ENCODE measurements at regions not wholly inside any gene's neighbourhood (a gene's known extent, or its start where the extent isn't known, plus 50 kb on each side); places are given as distances from the start of the nearest gene placed in this dataset.

DNA sequence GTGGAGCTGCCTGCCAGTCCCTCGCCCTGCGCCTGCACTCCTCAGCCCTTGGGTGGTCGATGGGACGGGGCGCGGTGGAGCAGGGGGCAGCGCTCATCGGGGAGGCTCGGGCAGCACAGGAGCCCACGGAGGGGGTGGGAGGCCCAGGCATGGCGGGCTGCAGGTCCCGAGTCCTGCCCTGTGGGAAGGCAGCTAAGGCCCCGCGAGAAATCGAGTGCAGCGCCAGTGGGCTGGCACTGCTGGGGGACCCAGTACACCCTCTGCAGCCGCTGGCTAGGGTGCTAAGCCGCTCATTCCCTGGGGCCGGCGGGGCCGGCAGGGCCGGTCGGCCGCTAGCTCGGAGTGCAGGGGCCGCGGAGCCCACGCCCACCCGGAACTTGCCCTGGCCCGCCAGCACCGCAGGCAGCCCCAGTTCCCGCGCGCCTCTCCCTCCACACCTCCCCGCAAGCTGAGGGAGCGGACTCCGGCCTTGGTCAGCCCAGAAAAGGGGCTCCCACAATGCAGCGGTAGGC, 565.9 kb upstream of the NRG3 start:
- H3K9me3 ChIP-seq (replicated peaks; ENCODE audit: control insufficient read depth, insufficient read depth, low read length), result no peaks in the 10 kb centered on the region
- no peak overlapping the region for H2AFZ ChIP-seq (ENCODE audit: control insufficient read depth, low read depth, low read length)
- FAIRE-seq, result no peak
- ChIA-PET RAD21 (ENCODE audit: unreplicated experiment) (no interaction called here), POLR2A (no interaction called here), SMC1A (ENCODE audit: uncharacterized antibody, unreplicated experiment) (interaction anchor here (1.5 kb wide), 1 partner anchor 18 kb away, joined by 3 read pairs; no protein-coding TSS in a partner anchor), CTCF (interaction anchor here (2.0 kb wide), 1 partner anchor 18 kb away, joined by 5 read pairs; no protein-coding TSS in a partner anchor)
- intact Hi-C loops (cut with micrococcal nuclease; ENCODE audit: unreplicated experiment) (no loop called here), in situ Hi-C loops (cut with MboI) (no loop called here)
- no peak overlapping the region for H3K9ac ChIP-seq (ENCODE audit: control insufficient read depth, insufficient read depth, low read length)
- H3K79me2 ChIP-seq (ENCODE audit: control insufficient read depth, insufficient read depth, low read length), result no peaks in the 10 kb centered on the region
- H4K20me1 ChIP-seq (ENCODE audit: control insufficient read depth, insufficient read depth), result no peaks in the 10 kb centered on the region
- no peak overlapping the region for H3K27ac ChIP-seq (ENCODE audit: control insufficient read depth, insufficient read depth)
- 63% methylated on average over 19 of the region's 38 CpGs for WGBS (ENCODE audit: insufficient coverage, insufficient replicate concordance, low lambda C conversion rate, missing lambda C conversion rate)
- no peaks in the 10 kb centered on the region for H3K27me3 ChIP-seq (replicated peaks in 1 of 2; ENCODE audit: control insufficient read depth in 2 of 2, insufficient read depth in 2 of 2, low read length in 1 of 2)
- H3K4me2 ChIP-seq (ENCODE audit: control insufficient read depth, insufficient read depth), result no peak overlapping the region
- H3K36me3 ChIP-seq (ENCODE audit: control insufficient read depth in 2 of 2, insufficient read depth in 2 of 2, low read length in 1 of 2), result no peaks in the 10 kb centered on the region
- ATAC-seq, result no peak
- H3K4me1 ChIP-seq (ENCODE audit: control insufficient read depth, insufficient read depth, low read length), result no peaks in the 10 kb centered on the region
- no TSS peak for BruUV-seq (replicated peaks)
- H3K4me3 ChIP-seq, result no peak overlapping the region
- TF ChIP-seq ZZZ3 (IDR thresholded peaks at IDR 0.05; ENCODE audit: control insufficient read depth, insufficient read length, low read depth), result no peak
- TF ChIP-seq ZNF384 (IDR thresholded peaks at IDR 0.05; ENCODE audit: borderline replicate concordance, low read depth, low read length), result no peak
- TF ChIP-seq, protein P1, sequence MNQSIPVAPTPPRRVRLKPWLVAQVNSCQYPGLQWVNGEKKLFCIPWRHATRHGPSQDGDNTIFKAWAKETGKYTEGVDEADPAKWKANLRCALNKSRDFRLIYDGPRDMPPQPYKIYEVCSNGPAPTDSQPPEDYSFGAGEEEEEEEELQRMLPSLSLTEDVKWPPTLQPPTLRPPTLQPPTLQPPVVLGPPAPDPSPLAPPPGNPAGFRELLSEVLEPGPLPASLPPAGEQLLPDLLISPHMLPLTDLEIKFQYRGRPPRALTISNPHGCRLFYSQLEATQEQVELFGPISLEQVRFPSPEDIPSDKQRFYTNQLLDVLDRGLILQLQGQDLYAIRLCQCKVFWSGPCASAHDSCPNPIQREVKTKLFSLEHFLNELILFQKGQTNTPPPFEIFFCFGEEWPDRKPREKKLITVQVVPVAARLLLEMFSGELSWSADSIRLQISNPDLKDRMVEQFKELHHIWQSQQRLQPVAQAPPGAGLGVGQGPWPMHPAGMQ (IDR thresholded peaks at IDR 0.05; ENCODE audit: borderline replicate concordance), result no peak
- TF ChIP-seq, protein P2, sequence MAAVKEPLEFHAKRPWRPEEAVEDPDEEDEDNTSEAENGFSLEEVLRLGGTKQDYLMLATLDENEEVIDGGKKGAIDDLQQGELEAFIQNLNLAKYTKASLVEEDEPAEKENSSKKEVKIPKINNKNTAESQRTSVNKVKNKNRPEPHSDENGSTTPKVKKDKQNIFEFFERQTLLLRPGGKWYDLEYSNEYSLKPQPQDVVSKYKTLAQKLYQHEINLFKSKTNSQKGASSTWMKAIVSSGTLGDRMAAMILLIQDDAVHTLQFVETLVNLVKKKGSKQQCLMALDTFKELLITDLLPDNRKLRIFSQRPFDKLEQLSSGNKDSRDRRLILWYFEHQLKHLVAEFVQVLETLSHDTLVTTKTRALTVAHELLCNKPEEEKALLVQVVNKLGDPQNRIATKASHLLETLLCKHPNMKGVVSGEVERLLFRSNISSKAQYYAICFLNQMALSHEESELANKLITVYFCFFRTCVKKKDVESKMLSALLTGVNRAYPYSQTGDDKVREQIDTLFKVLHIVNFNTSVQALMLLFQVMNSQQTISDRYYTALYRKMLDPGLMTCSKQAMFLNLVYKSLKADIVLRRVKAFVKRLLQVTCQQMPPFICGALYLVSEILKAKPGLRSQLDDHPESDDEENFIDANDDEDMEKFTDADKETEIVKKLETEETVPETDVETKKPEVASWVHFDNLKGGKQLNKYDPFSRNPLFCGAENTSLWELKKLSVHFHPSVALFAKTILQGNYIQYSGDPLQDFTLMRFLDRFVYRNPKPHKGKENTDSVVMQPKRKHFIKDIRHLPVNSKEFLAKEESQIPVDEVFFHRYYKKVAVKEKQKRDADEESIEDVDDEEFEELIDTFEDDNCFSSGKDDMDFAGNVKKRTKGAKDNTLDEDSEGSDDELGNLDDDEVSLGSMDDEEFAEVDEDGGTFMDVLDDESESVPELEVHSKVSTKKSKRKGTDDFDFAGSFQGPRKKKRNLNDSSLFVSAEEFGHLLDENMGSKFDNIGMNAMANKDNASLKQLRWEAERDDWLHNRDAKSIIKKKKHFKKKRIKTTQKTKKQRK (IDR thresholded peaks at IDR 0.05; ENCODE audit: low read depth, low read length), result no peak
- no peak for TF ChIP-seq SUPT20H (IDR thresholded peaks at IDR 0.05; ENCODE audit: borderline replicate concordance, control insufficient read depth, low read depth, low read length)
- TF ChIP-seq, protein P3, sequence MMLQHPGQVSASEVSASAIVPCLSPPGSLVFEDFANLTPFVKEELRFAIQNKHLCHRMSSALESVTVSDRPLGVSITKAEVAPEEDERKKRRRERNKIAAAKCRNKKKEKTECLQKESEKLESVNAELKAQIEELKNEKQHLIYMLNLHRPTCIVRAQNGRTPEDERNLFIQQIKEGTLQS (IDR thresholded peaks at IDR 0.05; ENCODE audit: borderline replicate concordance, extremely low read depth, low read depth, low read length), result no peak
- DNase-seq (ENCODE audit: low read depth, low spot score), result no peak
